Psoas muscle (tissue), 7 donors: ENCODE measurements at regions not wholly inside any gene's neighbourhood (a gene's known extent, or its start where the extent isn't known, plus 50 kb on each side); places are given as distances from the start of the nearest gene placed in this dataset.

Experiments
- ATAC-seq, 4 donors: fragments of 200-7000 bp; cut with Tn5 transposase; one replicate each; pipeline ENCODE4 v1.9.1; 2020; ENCODE audit warnings: moderate library complexity in 3 of 4, mild to moderate bottlenecking in 2 of 4
- DNase-seq, 2 donors: peaks; one replicate each; pipeline ENCODE4 v3.0.0-alpha.2; 2020
- H3K27ac ChIP-seq: fragments of 200-600 bp; one replicate; pipeline ENCODE4 v1.8.0; 2022
- H3K27me3 ChIP-seq, 3 donors: fragments of 200-600 bp in 1 of 3; one replicate each; pipeline versions ENCODE4 v1.6.1 to v1.8.0; 2013 to 2022; ENCODE audit warnings: low read length in 2 of 3, mild to moderate bottlenecking in 2 of 3, moderate library complexity in 1 of 3; ENCODE audit not compliant: insufficient read depth in 3 of 3
- H3K36me3 ChIP-seq, 2 donors: fragments of 200-600 bp in 1 of 2; one replicate each; pipeline versions ENCODE4 v1.6.1 to v1.8.0; 2013 to 2022; ENCODE audit warnings: low read depth in 1 of 2, mild to moderate bottlenecking in 1 of 2, moderate library complexity in 1 of 2; ENCODE audit not compliant: insufficient read depth in 1 of 2
- H3K4me1 ChIP-seq: fragments of 200-600 bp; one replicate; pipeline ENCODE4 v1.8.0; 2022
- H3K4me3 ChIP-seq: fragments of 200-600 bp; one replicate; pipeline ENCODE4 v1.8.0; 2022; ENCODE audit warnings: mild to moderate bottlenecking
- H3K9me3 ChIP-seq: fragments of 200-600 bp; one replicate; pipeline ENCODE4 v1.8.0; 2022
- WGBS, 3 donors: extraction: QIAGEN DNeasy Blood & Tissue Kit; methylation state at CpG; one replicate each; pipeline versions ENCODE4 v1.1.6 to v1.1.7; 2013; 5-methylcytosine and 5-hydroxymethylcytosine counted together
- intact Hi-C, 2 donors: fragments of 100-400 bp; cut with DNase I; formaldehyde crosslinking; loops; one replicate each; pipeline versions ENCODE4 v1.11.0 to v1.14.2; 2022
- TF ChIP-seq, protein P1 (sequence below): fragments of 200-600 bp; IDR thresholded peaks from one replicate; pipeline ENCODE4 v1.8.0; 2022; ENCODE audit warnings: antibody characterized with exemption
- donor health status: healthy with polysubstance abuse.
- donor health status: DM: no; HTN: no; CAD: no; lungs with moderate emphysema.
- donor health status: Bipolar disorder and iron deficiency.
- donor health status: healthy.
- donor health status: DM: yes; HTN: yes; CAD: no.
- donor health status: DM: no; HTN: no; CAD: no.
- donor health status: DM: yes; HTN: yes; CAD: no.

DNA sequence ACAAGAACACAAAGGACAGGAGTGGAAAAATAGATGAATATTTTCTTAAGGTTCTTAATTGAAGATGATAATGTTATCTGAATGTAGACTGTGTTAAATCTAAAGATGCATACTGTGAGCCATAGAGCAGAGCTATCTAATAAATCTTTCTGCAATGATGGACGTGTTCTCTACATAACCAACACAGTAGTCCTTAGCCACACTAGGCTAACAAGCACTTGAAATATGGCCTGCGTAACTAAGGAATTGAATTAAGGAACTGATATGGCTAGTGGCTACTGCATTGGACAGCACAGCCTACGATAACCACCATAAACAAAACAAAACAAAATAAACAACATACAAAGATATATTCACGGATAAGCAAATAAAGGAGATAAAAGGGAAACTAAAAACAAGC is 181.3 kb downstream of the LYPLAL1 start:
- H3K36me3 ChIP-seq: no peaks in the 10 kb centered on the region
- WGBS, 3 donors: 90 to 97% (median 92%) methylated on average over 4 of the region's 4 CpGs
- H3K27me3 ChIP-seq: no peaks in the 10 kb centered on the region
- no peaks in the 10 kb centered on the region for H3K9me3 ChIP-seq
- intact Hi-C loops: no loop called here
- H3K27ac ChIP-seq: no peak overlapping the region
- H3K4me3 ChIP-seq: no peak overlapping the region
- no peaks in the 10 kb centered on the region for H3K4me1 ChIP-seq
- TF ChIP-seq, protein P1, sequence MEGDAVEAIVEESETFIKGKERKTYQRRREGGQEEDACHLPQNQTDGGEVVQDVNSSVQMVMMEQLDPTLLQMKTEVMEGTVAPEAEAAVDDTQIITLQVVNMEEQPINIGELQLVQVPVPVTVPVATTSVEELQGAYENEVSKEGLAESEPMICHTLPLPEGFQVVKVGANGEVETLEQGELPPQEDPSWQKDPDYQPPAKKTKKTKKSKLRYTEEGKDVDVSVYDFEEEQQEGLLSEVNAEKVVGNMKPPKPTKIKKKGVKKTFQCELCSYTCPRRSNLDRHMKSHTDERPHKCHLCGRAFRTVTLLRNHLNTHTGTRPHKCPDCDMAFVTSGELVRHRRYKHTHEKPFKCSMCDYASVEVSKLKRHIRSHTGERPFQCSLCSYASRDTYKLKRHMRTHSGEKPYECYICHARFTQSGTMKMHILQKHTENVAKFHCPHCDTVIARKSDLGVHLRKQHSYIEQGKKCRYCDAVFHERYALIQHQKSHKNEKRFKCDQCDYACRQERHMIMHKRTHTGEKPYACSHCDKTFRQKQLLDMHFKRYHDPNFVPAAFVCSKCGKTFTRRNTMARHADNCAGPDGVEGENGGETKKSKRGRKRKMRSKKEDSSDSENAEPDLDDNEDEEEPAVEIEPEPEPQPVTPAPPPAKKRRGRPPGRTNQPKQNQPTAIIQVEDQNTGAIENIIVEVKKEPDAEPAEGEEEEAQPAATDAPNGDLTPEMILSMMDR: no peak
- DNase-seq: no peak
- no peak for ATAC-seq

DNA sequence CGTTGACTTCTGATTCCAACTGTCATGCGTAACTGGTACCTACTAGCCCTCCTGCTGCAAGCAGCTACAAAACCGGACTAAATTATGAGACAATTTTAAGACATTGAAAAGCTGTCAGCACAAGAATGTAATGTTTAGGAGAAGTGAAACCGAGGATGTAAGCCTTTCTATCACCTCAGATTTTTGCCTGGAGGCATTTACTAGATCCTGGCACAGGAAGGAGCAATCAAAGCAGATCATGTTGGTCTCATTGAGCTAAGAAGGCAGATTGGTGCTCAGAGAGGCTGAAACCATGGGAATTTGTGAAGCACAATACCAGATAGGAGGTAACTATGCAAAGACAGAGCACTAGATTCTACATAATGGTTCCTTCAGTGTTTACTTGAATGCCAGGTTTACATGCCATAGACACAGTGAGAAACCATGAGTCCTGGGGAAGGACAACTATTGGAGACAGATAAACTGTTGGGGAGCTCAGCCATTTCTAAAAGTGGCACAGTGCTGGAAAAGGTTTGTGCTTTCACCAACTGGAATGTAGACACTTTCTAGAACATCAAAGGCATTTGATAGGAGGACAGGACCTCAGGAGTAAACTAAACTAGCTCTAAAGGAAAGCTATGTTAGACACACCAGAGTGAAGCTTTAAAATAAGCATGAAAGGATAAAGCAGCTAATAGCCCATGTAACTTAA is 179.4 kb downstream of the LYPLAL1 start:
- TF ChIP-seq, protein P1: no peak
- H3K27me3 ChIP-seq: no peaks in the 10 kb centered on the region
- intact Hi-C loops: no loop called here
- H3K27ac ChIP-seq: no peak overlapping the region
- DNase-seq: no peak
- no peaks in the 10 kb centered on the region for H3K36me3 ChIP-seq
- no peak for ATAC-seq
- 82 to 88% (median 83%) methylated on average over 4 of the region's 4 CpGs for WGBS, 3 donors
- H3K9me3 ChIP-seq: no peaks in the 10 kb centered on the region
- peaks cover 7% of the 10 kb centered on the region for H3K4me1 ChIP-seq
- H3K4me3 ChIP-seq: no peak overlapping the region

- H3K9me3 ChIP-seq: no peaks in the 10 kb centered on the region
- intact Hi-C loops: no loop called here
- WGBS, 3 donors: 38 to 60% (median 46%) methylated on average over 5 of the region's 5 CpGs
- H3K27ac ChIP-seq: no peak overlapping the region
- peaks cover 22% of the 10 kb centered on the region for H3K4me1 ChIP-seq
- no peaks in the 10 kb centered on the region for H3K36me3 ChIP-seq
- H3K27me3 ChIP-seq: no peaks in the 10 kb centered on the region
- ATAC-seq (no peak), DNase-seq (no peak)
- H3K4me3 ChIP-seq: no peak overlapping the region
- TF ChIP-seq, protein P1: no peak
These were observed 176.7 kb downstream of the LYPLAL1 start for GRCh38 chr1:219350172-219350931.

- TF ChIP-seq, protein P1: no peak
- Histone ChIP-seq H3K27me3 (no peaks in the 10 kb centered on the region), H3K36me3 (no peaks in the 10 kb centered on the region), H3K4me1 (peaks cover 26% of the 10 kb centered on the region), H3K4me3 (no peak overlapping the region), H3K27ac (peak overlapping the region; percentile 3), H3K9me3 (no peaks in the 10 kb centered on the region)
- intact Hi-C loops: no loop called here
- ATAC-seq (peak in 3 of 4 donors; percentile 51 to 72 (median 71)), DNase-seq (peak; percentile 46 to 67)
- WGBS, 3 donors: 20 to 33% (median 23%) methylated on average over 5 of the region's 5 CpGs
These were observed 174.3 kb downstream of the LYPLAL1 start for GRCh38 chr1:219347921-219348391.
